Mucosa of stomach (tissue), 1 donor: ENCODE measurements at regions not wholly inside any gene's neighbourhood (a gene's known extent, or its start where the extent isn't known, plus 50 kb on each side); places are given as distances from the start of the nearest gene placed in this dataset.
"Not testable (repeated sequence)": the region's sequence is repeated elsewhere in the genome, so short reads cannot be mapped to it uniquely, and the experiment has no call there.

Experiments
- H3K27me3 ChIP-seq: one replicate; pipeline ENCODE4 v1.7.0; 2013; ENCODE audit warnings: mild to moderate bottlenecking, low read length; ENCODE audit not compliant: control insufficient read depth, insufficient read depth
- H3K36me3 ChIP-seq: one replicate; pipeline ENCODE4 v1.7.0; 2013; ENCODE audit warnings: low read length; ENCODE audit not compliant: control insufficient read depth, insufficient read depth
- H3K4me1 ChIP-seq: one replicate; pipeline ENCODE4 v1.7.0; 2013; ENCODE audit warnings: mild to moderate bottlenecking, low read length; ENCODE audit not compliant: control insufficient read depth, insufficient read depth
- H3K4me3 ChIP-seq: one replicate; pipeline ENCODE4 v1.7.0; 2013; ENCODE audit warnings: low read length
- H3K9ac ChIP-seq: one replicate; pipeline ENCODE4 v1.7.0; 2013; ENCODE audit warnings: mild to moderate bottlenecking, low read length, moderate library complexity
- H3K9me3 ChIP-seq: one replicate; pipeline ENCODE4 v1.7.0; 2013; ENCODE audit warnings: mild to moderate bottlenecking, low read length, moderate library complexity; ENCODE audit not compliant: control insufficient read depth
- donor health status: Pancreatic carcinoma.

GRCh38 chr5:1641041-1641440 is 117.3 kb upstream of the LPCAT1 start:
- no peaks in the 10 kb centered on the region for H3K36me3 ChIP-seq
- H3K9me3 ChIP-seq, result no peaks in the 10 kb centered on the region
- H3K4me1 ChIP-seq, result peaks cover 6% of the 10 kb centered on the region
- H3K27me3 ChIP-seq, result peaks cover 33% of the 10 kb centered on the region
- no peak overlapping the region for H3K9ac ChIP-seq
- H3K4me3 ChIP-seq, result no peak overlapping the region

DNA sequence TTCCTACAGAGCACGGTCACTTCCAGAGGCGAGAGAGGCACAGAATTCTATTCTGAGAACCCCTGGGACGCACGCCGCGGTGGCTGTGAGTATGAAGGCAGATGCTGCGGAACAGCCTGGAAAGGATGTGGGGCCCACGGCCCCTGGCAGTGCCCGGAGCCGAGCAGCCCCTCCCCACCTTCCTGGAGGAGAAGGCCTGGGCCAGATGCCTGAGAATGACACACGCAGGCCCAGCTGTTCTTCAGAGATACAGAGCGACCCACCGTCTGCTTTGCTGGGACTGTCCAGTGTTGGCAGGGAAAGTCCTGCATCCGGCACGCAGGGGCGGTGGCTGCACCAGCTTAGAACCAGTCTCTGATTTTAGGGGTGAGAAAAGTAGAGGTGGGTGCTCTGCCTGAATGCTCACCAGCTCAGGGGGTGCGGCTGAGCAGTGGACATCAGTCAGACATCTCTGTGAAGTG is 116.7 kb upstream of the LPCAT1 start:
- H3K4me1 ChIP-seq, result peaks cover 6% of the 10 kb centered on the region
- H3K9ac ChIP-seq, result no peak overlapping the region
- H3K36me3 ChIP-seq, result no peaks in the 10 kb centered on the region
- H3K9me3 ChIP-seq, result no peaks in the 10 kb centered on the region
- no peak overlapping the region for H3K4me3 ChIP-seq
- H3K27me3 ChIP-seq, result peaks cover 32% of the 10 kb centered on the region

DNA sequence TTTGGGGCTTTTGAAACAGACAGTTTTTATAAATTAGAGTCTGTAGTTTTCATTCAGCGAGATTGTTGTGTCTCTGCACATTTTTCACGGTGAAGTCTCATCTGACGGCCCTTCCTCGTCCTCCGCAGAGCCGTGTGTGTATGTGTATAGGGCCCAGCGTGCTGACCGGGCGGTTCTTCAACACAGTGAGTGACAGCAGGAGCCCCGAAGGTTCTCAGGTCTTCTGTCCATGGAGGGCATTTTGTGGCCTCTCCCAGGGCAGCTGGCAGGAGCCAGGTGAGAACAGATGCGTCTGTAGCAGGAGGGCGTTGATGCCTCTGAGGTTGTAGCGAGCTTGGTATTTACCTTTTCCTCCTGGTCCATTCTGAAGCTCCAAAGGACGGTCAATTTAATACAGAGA is 116.0 kb upstream of the LPCAT1 start:
- no peak overlapping the region for H3K4me3 ChIP-seq
- peaks cover 26% of the 10 kb centered on the region for H3K27me3 ChIP-seq
- H3K9me3 ChIP-seq, result no peaks in the 10 kb centered on the region
- no peak overlapping the region for H3K9ac ChIP-seq
- H3K4me1 ChIP-seq, result peaks cover under 1% of the 10 kb centered on the region
- no peaks in the 10 kb centered on the region for H3K36me3 ChIP-seq

DNA sequence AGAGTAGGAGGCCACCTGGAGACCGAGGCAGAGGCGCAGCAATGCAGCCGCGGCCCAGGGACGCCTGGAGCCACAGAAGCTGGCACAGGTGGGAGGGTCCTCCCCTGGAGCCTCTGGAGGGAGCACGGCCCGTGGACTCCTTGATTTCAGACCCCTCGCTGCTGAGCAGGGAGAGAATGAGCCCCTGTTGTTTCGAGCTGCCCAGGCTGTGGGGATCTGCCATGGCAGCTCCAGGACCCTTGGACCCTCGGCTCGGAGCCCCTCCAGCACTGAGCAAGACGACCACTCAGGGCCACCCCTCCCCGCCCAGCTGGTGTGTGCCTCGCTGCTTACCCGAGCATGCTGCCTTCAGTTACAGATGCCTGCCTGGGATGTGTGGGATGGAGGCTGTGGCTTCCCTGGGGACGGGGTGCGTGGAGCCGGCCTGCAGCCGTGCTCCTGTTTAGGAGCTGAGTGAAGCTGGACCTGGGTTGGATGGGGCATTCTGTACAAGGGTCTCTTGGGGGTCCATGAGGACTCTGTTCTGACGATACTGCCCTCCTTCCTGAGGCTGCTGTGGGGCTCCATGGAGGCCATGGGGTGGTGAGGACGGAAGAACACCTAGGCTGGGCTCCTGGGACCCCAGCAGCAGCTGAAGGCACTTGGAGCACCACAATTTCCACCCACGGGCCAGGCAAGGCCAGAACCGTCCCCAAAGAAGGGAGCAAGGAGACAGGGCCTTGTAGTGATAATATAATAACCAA is 115.1 kb upstream of the LPCAT1 start:
- Histone ChIP-seq H3K9ac (no peak overlapping the region), H3K9me3 (no peaks in the 10 kb centered on the region), H3K36me3 (no peaks in the 10 kb centered on the region), H3K4me3 (no peak overlapping the region), H3K4me1 (no peaks in the 10 kb centered on the region), H3K27me3 (peaks cover 18% of the 10 kb centered on the region)

DNA sequence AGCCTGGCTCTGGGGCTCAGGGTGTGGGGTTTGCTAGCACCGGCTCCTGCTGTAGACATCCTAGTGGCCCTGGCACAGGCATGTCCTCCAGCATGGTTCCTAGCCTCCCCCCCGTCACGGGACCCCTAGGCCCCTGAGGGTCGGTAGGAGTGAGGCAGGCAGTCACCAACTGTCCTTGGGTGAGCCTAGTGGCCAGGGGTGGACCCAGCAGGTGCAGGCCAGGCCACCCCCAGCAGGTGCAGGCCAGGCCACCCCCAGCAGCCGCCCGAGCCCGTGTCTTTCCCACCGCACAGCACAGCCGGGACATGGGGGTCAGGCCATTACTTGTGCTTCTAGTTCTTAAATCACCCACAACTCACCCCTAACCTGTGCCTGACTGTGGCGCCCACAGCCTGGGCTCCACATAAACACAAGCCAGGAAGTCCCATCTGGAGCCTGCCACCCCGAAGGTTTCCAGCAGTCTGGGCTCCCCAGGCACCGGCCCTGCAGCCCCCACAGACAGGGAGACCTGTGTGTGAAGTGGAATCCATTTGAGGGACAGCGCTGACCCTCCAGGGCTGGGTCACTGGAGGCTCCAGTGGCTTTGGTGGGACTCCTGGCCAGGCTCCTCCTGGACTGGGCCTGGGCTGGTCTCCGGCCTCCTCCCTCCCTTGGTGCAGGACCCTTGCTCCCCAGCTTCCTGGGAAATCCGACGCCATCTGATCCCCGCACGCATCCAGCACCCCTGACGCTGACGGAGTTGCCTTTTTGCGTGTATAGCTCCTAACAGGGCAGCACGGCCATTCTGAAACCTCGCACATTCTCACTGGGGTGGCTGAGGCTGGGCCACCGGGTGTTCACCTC is 114.1 kb upstream of the LPCAT1 start:
- Histone ChIP-seq H3K4me1 (no peaks in the 10 kb centered on the region), H3K9ac (no peak overlapping the region), H3K36me3 (no peaks in the 10 kb centered on the region), H3K27me3 (peaks cover 9% of the 10 kb centered on the region), H3K9me3 (no peaks in the 10 kb centered on the region), H3K4me3 (no peak overlapping the region)

- H3K4me3 ChIP-seq, result no peak overlapping the region
- no peak overlapping the region for H3K9ac ChIP-seq
- H3K36me3 ChIP-seq, result no peaks in the 10 kb centered on the region
- H3K4me1 ChIP-seq, result no peaks in the 10 kb centered on the region
- H3K9me3 ChIP-seq, result no peaks in the 10 kb centered on the region
- peaks cover 2% of the 10 kb centered on the region for H3K27me3 ChIP-seq
Measured at GRCh38 chr5:1636981-1637638, 113.3 kb upstream of the LPCAT1 start.

- H3K4me3 ChIP-seq, H3K9me3 ChIP-seq, H3K9ac ChIP-seq, H3K36me3 ChIP-seq, H3K27me3 ChIP-seq, H3K4me1 ChIP-seq: not testable (repeated sequence)
Measured at GRCh38 chr5:1636208-1636770, 112.5 kb upstream of the LPCAT1 start.

DNA sequence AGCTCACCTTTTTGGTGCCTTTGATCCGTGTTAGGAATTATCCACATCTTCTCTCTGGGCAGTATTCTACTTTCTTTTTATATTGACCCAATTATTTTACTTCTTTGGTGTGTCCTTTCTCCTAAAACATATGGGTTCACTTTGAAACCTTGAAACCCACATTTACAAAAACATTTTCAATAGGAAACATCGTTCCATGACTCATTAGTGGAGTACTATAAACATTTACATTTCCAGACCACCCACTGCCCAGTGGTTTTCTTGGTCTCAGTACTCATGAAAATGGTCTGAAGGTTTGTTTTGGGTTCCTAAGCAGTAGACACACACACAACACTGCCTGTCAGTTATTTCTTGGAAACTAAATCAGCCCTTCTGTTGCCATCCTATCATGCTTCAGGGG is 111.7 kb upstream of the LPCAT1 start:
- H3K9me3 ChIP-seq, H3K27me3 ChIP-seq, H3K4me3 ChIP-seq, H3K36me3 ChIP-seq, H3K9ac ChIP-seq, H3K4me1 ChIP-seq: not testable (repeated sequence)

DNA sequence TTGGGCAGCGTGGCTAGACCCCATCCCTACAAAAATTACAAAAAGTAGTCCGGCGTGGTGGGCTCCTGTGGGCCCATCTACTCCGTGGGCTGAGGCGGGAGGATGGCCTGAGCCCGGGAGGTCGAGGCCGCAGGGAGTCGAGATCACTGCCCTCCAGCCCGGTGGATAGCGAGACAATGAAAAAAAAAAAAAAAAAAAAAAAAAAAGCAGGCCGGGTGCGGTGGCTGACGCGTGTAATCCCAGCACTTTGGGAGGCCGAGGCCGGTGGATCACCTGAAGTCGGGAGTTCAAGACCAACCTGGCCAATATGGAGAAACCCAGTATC is 110.5 kb upstream of the LPCAT1 start:
- Histone ChIP-seq H3K27me3 (peaks cover 2% of the 10 kb centered on the region), H3K4me1 (no peaks in the 10 kb centered on the region), H3K9ac (peak overlapping the region; percentile 68), H3K4me3 (peak overlapping the region; percentile 43), H3K9me3 (no peaks in the 10 kb centered on the region), H3K36me3 (no peaks in the 10 kb centered on the region)

DNA sequence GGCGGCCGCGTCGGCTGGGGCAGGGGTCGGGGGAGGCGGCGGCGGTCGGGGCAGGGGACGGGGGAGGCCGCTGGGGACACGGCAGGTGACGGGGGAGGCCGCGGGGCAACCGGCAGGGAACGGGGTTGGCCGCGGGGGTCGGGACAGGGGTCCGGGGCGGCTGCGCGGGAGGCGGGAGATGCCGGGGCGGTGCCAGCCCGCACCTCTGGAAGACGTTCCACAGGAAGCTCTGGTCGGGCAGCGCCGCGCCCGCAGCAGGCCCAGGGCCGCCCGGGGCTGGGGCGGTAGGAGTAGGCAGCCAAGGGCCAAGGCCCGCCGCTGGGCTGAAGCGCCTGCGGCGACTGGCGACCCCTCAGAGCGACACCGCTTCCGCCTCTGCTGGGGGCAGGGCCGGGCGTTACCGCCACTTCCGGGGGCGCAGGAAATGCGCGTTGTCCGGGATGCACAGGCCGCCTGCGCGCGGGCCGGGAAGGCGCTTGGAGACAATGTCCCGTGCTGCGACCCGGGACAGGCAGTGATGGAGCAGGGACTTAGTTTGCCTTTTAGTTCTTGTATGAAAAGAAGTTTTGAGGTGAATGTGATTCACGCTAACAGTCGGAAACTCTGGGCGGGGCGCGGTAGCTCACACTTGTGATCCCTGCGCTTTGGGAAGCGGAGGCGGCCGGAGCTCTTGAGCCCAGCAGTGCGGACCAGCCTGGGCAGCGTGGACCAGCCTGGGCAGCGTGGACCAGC is 110.0 kb upstream of the LPCAT1 start:
- Histone ChIP-seq H3K27me3 (peaks cover 2% of the 10 kb centered on the region), H3K9ac (peak overlapping the region; percentile 68), H3K36me3 (no peaks in the 10 kb centered on the region), H3K4me3 (peak overlapping the region; percentile 43), H3K4me1 (no peaks in the 10 kb centered on the region), H3K9me3 (no peaks in the 10 kb centered on the region)

- H3K9ac ChIP-seq, H3K27me3 ChIP-seq, H3K4me1 ChIP-seq, H3K9me3 ChIP-seq, H3K36me3 ChIP-seq, H3K4me3 ChIP-seq: not testable (repeated sequence)
Measured at GRCh38 chr5:1631004-1631403, 107.2 kb upstream of the LPCAT1 start.
